ENCODE measurements at regions not wholly inside any gene's neighbourhood (a gene's known extent, or its start where the extent isn't known, plus 50 kb on each side); places are given as distances from the start of the nearest gene placed in this dataset.

DNA sequence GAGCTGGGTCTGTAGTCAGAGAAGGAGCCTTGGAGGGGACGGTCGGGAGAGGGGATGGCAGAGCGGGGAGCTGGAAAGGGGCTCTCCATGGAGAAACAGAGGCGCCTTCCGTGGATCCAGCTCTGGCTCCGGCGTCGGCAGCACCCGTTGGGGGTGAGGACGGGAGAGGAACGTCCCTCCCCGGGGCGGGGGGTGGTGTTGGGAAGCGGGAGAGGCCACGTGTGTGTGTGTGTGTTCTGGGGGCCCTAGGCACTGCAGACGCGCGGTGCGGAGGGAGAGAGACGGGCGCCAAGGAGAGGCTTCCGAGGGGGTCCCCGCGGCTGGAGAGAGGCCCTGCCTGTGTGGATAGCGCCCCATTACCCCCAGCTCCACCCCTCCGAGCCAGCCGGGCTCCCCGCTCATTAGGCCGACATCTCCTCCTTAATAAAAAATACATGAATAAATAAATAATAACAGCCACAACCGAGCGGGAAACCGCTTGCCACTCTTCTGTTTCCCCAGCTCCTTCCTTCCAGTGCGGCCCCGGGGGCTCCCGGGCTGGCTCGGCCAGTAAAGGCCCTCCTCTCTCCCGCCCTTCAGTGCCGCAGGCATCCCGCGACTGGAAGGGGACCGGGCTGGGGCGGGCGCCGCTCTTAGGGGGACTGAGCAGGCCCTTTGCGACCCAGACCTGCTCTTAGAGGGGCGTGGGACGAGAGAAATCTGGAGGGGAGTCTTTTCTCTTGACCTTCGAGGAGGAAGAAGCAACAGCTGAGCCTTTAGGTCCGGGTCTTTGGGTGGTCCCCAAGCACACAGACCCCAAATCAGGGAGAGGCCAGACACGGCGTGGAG lies 71.3 kb upstream of the ARAP3 start:
- Histone ChIP-seq H3K36me3 (ENCODE audit: control insufficient read depth in 2 of 2, insufficient read depth in 1 of 2, low read length in 2 of 2) (no peaks in the 10 kb centered on the region), H3K4me3 (ENCODE audit: low read depth, low read length) (no peak overlapping the region), H3K9me3 (ENCODE audit: control insufficient read depth, insufficient read depth, low read depth, low read length) (no peaks in the 10 kb centered on the region), H3K4me1 (ENCODE audit: control insufficient read depth, insufficient read depth, low read length) (no peaks in the 10 kb centered on the region), H3K27ac (ENCODE audit: extremely low read depth, low read depth, low read length) (no peak overlapping the region)
- POLR2A ChIA-PET, result no interaction called here
- CTCF ChIA-PET, result interaction anchor here (0.7 to 1.4 kb wide), 4 partner anchors 53 to 178 kb away, joined by 3 to 4 read pairs (median 3); no protein-coding TSS in a partner anchor
- TF ChIP-seq ZSCAN23 (tag by site-specific recombination; IDR thresholded peaks at IDR 0.05) (no peak), ZNF518A (tag by site-specific recombination; conservative IDR thresholded peaks at IDR 0.05; ENCODE audit: low read depth) (no peak), ZNF488 (tag by site-specific recombination; IDR thresholded peaks at IDR 0.05) (no peak), ZNF16 (tag by site-specific recombination; IDR thresholded peaks at IDR 0.05; ENCODE audit: low read depth) (no peak), ZNF174 (tag by site-specific recombination; IDR thresholded peaks at IDR 0.05) (no peak), KLF10 (tag by site-specific recombination; IDR thresholded peaks at IDR 0.05) (no peak), ZNF426 (tag by site-specific recombination; IDR thresholded peaks at IDR 0.05) (no peak), ZEB2 (tag by site-specific recombination; IDR thresholded peaks at IDR 0.05) (no peak), ZNF548 (tag by site-specific recombination; IDR thresholded peaks at IDR 0.05) (no peak), ZNF175 (tag by site-specific recombination; IDR thresholded peaks at IDR 0.05) (no peak), ZNF157 (tag by site-specific recombination; IDR thresholded peaks at IDR 0.05) (no peak), ZNF792 (tag by site-specific recombination; IDR thresholded peaks at IDR 0.05) (no peak), ZNF76 (tag by site-specific recombination; IDR thresholded peaks at IDR 0.05; ENCODE audit: borderline replicate concordance, low read depth) (no peak), ZNF24 (tag by site-specific recombination; IDR thresholded peaks at IDR 0.05) (no peak)
- TF ChIP-seq, protein P1, sequence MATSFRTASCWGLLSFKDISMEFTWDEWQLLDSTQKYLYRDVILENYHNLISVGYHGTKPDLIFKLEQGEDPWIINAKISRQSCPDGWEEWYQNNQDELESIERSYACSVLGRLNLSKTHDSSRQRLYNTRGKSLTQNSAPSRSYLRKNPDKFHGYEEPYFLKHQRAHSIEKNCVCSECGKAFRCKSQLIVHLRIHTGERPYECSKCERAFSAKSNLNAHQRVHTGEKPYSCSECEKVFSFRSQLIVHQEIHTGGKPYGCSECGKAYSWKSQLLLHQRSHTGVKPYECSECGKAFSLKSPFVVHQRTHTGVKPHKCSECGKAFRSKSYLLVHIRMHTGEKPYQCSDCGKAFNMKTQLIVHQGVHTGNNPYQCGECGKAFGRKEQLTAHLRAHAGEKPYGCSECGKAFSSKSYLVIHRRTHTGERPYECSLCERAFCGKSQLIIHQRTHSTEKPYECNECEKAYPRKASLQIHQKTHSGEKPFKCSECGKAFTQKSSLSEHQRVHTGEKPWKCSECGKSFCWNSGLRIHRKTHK (tag by site-specific recombination; IDR thresholded peaks at IDR 0.05), result no peak
- TF ChIP-seq, protein P2, sequence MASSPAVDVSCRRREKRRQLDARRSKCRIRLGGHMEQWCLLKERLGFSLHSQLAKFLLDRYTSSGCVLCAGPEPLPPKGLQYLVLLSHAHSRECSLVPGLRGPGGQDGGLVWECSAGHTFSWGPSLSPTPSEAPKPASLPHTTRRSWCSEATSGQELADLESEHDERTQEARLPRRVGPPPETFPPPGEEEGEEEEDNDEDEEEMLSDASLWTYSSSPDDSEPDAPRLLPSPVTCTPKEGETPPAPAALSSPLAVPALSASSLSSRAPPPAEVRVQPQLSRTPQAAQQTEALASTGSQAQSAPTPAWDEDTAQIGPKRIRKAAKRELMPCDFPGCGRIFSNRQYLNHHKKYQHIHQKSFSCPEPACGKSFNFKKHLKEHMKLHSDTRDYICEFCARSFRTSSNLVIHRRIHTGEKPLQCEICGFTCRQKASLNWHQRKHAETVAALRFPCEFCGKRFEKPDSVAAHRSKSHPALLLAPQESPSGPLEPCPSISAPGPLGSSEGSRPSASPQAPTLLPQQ (tag by site-specific recombination; IDR thresholded peaks at IDR 0.05), result no peak
- TF ChIP-seq, protein P3, sequence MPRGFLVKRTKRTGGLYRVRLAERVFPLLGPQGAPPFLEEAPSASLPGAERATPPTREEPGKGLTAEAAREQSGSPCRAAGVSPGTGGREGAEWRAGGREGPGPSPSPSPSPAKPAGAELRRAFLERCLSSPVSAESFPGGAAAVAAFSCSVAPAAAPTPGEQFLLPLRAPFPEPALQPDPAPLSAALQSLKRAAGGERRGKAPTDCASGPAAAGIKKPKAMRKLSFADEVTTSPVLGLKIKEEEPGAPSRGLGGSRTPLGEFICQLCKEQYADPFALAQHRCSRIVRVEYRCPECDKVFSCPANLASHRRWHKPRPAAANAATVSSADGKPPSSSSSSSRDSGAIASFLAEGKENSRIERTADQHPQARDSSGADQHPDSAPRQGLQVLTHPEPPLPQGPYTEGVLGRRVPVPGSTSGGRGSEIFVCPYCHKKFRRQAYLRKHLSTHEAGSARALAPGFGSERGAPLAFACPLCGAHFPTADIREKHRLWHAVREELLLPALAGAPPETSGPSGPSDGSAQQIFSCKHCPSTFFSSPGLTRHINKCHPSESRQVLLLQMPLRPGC (tag by site-specific recombination; IDR thresholded peaks at IDR 0.05), result no peak
